Hematopoietic multipotent progenitor cell treated with erythropoietin and hydrocortisone succinate and interleukin-3 and kit ligand, for 17 days (in vitro differentiated cells): ENCODE measurements at regions not wholly inside any gene's neighbourhood (a gene's known extent, or its start where the extent isn't known, plus 50 kb on each side); places are given as distances from the start of the nearest gene placed in this dataset.

ENCODE experiments used
- DNase-seq: peaks from one replicate; pipeline ENCODE4 v3.0.0-alpha.2; 2015; ENCODE audit warnings: low spot score

- no peak for DNase-seq
These were observed 149.9 kb upstream of the STT3B start for GRCh38 chr3:31382856-31383255.

- DNase-seq, result no peak
These were observed 148.6 kb upstream of the STT3B start for GRCh38 chr3:31384117-31384516.

GRCh38 chr3:31389939-31390338 is 142.8 kb upstream of the STT3B start:
- DNase-seq, result no peak

GRCh38 chr3:31390466-31390865 is 142.3 kb upstream of the STT3B start:
- no peak for DNase-seq

- no peak for DNase-seq
These were observed 141.6 kb upstream of the STT3B start for GRCh38 chr3:31391150-31391549.

GRCh38 chr3:31392568-31392967 is 140.2 kb upstream of the STT3B start:
- DNase-seq, result no peak

GRCh38 chr3:31399271-31399670 is 133.5 kb upstream of the STT3B start:
- DNase-seq, result no peak

GRCh38 chr3:31402117-31402516 is 130.6 kb upstream of the STT3B start:
- no peak for DNase-seq

- no peak for DNase-seq
These were observed 129.5 kb upstream of the STT3B start for GRCh38 chr3:31403197-31403596.

GRCh38 chr3:31404871-31405270 is 127.9 kb upstream of the STT3B start:
- no peak for DNase-seq

GRCh38 chr3:31405515-31405914 is 127.2 kb upstream of the STT3B start:
- DNase-seq, result no peak

- DNase-seq, result no peak
These were observed 125.8 kb upstream of the STT3B start for GRCh38 chr3:31406896-31407295.

GRCh38 chr3:31407665-31408064 is 125.1 kb upstream of the STT3B start:
- DNase-seq, result no peak

- no peak for DNase-seq
These were observed 124.0 kb upstream of the STT3B start for GRCh38 chr3:31408720-31409119.

- DNase-seq, result no peak
These were observed 123.3 kb upstream of the STT3B start for GRCh38 chr3:31409389-31409788.

GRCh38 chr3:31409866-31410265 is 122.9 kb upstream of the STT3B start:
- no peak for DNase-seq

GRCh38 chr3:31410411-31410810 is 122.3 kb upstream of the STT3B start:
- DNase-seq, result no peak

GRCh38 chr3:31412832-31413231 is 119.9 kb upstream of the STT3B start:
- DNase-seq, result no peak

GRCh38 chr3:31413515-31413914 is 119.2 kb upstream of the STT3B start:
- no peak for DNase-seq

GRCh38 chr3:31416980-31417379 is 115.7 kb upstream of the STT3B start:
- no peak for DNase-seq

GRCh38 chr3:31417486-31417885 is 115.2 kb upstream of the STT3B start:
- DNase-seq, result no peak

GRCh38 chr3:31420311-31420710 is 112.4 kb upstream of the STT3B start:
- no peak for DNase-seq

GRCh38 chr3:31421314-31422048 is 111.2 kb upstream of the STT3B start:
- DNase-seq, result no peak

- DNase-seq, result no peak
These were observed 110.5 kb upstream of the STT3B start for GRCh38 chr3:31422237-31422636.
